Stomach smooth muscle (tissue), 2 donors: ENCODE measurements at regions not wholly inside any gene's neighbourhood (a gene's known extent, or its start where the extent isn't known, plus 50 kb on each side); places are given as distances from the start of the nearest gene placed in this dataset.

ENCODE experiments used
- H3K27ac ChIP-seq: one replicate; pipeline ENCODE4 v1.7.0; 2013; ENCODE audit warnings: mild to moderate bottlenecking, low read length, inconsistent platforms
- H3K27me3 ChIP-seq, 2 donors: one replicate each; pipeline ENCODE4 v1.7.0; 2013; ENCODE audit warnings: low read length in 2 of 2; ENCODE audit not compliant: insufficient read depth in 2 of 2, control insufficient read depth in 1 of 2
- H3K36me3 ChIP-seq, 2 donors: one replicate each; pipeline ENCODE4 v1.7.0; 2013; ENCODE audit warnings: low read length in 2 of 2; ENCODE audit not compliant: control insufficient read depth in 2 of 2, insufficient read depth in 2 of 2
- H3K4me1 ChIP-seq: one replicate; pipeline ENCODE4 v1.7.0; 2013; ENCODE audit warnings: low read length; ENCODE audit not compliant: control insufficient read depth, insufficient read depth
- H3K4me3 ChIP-seq, 2 donors: one replicate each; pipeline ENCODE4 v1.7.0; 2013; ENCODE audit warnings: low read length in 2 of 2
- H3K9ac ChIP-seq, 2 donors: one replicate each; pipeline ENCODE4 v1.7.0; 2013; ENCODE audit warnings: low read length in 2 of 2, mild to moderate bottlenecking in 1 of 2
- H3K9me3 ChIP-seq, 2 donors: one replicate each; pipeline ENCODE4 v1.7.0; 2013; ENCODE audit warnings: low read length in 2 of 2; ENCODE audit not compliant: control insufficient read depth in 2 of 2
- donor health status: healthy.
- donor health status: Pancreatic carcinoma.

GRCh38 chr2:163459986-163460385 lies 275.8 kb downstream of the FIGN start:
- no peaks in the 10 kb centered on the region for H3K36me3 ChIP-seq
- H3K9ac ChIP-seq, result no peak overlapping the region

GRCh38 chr2:163456953-163457743 lies 278.7 kb downstream of the FIGN start:
- H3K27ac ChIP-seq, result no peak overlapping the region

More at GRCh38 chr2:163459986-163460385, 275.8 kb downstream of the FIGN start:
- no peak overlapping the region for H3K4me3 ChIP-seq
- H3K4me1 ChIP-seq, result no peaks in the 10 kb centered on the region
- H3K27ac ChIP-seq, result no peak overlapping the region
- H3K27me3 ChIP-seq, result no peaks in the 10 kb centered on the region
- no peaks in the 10 kb centered on the region for H3K9me3 ChIP-seq

GRCh38 chr2:163455815-163456214 lies 280.0 kb downstream of the FIGN start:
- no peaks in the 10 kb centered on the region for H3K27me3 ChIP-seq
- H3K27ac ChIP-seq, result no peak overlapping the region
- no peaks in the 10 kb centered on the region for H3K9me3 ChIP-seq
- H3K4me3 ChIP-seq, result no peak overlapping the region
- no peaks in the 10 kb centered on the region for H3K36me3 ChIP-seq
- no peaks in the 10 kb centered on the region for H3K4me1 ChIP-seq
- H3K9ac ChIP-seq, result no peak overlapping the region

More at GRCh38 chr2:163456953-163457743, 278.7 kb downstream of the FIGN start:
- H3K9ac ChIP-seq, result no peak overlapping the region
- no peak overlapping the region for H3K4me3 ChIP-seq
- no peaks in the 10 kb centered on the region for H3K9me3 ChIP-seq
- no peaks in the 10 kb centered on the region for H3K36me3 ChIP-seq
- H3K27me3 ChIP-seq, result no peaks in the 10 kb centered on the region
- no peaks in the 10 kb centered on the region for H3K4me1 ChIP-seq

- Histone ChIP-seq H3K27me3 (no peaks in the 10 kb centered on the region), H3K4me3 (no peak overlapping the region), H3K36me3 (no peaks in the 10 kb centered on the region), H3K9me3 (no peaks in the 10 kb centered on the region), H3K27ac (no peak overlapping the region), H3K4me1 (no peaks in the 10 kb centered on the region), H3K9ac (no peak overlapping the region)
Measured at GRCh38 chr2:163453920-163454319, 281.9 kb downstream of the FIGN start.

GRCh38 chr2:163441603-163442002 lies 294.2 kb downstream of the FIGN start:
- Histone ChIP-seq H3K9ac (no peak overlapping the region), H3K27ac (no peak overlapping the region), H3K4me1 (no peaks in the 10 kb centered on the region)

GRCh38 chr2:163436963-163437362 lies 298.8 kb downstream of the FIGN start:
- Histone ChIP-seq H3K27ac (no peak overlapping the region), H3K9me3 (no peaks in the 10 kb centered on the region), H3K36me3 (no peaks in the 10 kb centered on the region), H3K4me1 (no peaks in the 10 kb centered on the region), H3K9ac (no peak overlapping the region), H3K27me3 (no peaks in the 10 kb centered on the region), H3K4me3 (no peak overlapping the region)

More at GRCh38 chr2:163441603-163442002, 294.2 kb downstream of the FIGN start:
- Histone ChIP-seq H3K4me3 (no peak overlapping the region), H3K27me3 (no peaks in the 10 kb centered on the region), H3K9me3 (no peaks in the 10 kb centered on the region), H3K36me3 (no peaks in the 10 kb centered on the region)

- H3K27me3 ChIP-seq, result no peaks in the 10 kb centered on the region
- H3K4me3 ChIP-seq, result no peak overlapping the region
- no peak overlapping the region for H3K27ac ChIP-seq
- H3K9ac ChIP-seq, result no peak overlapping the region
- no peaks in the 10 kb centered on the region for H3K36me3 ChIP-seq
- no peaks in the 10 kb centered on the region for H3K4me1 ChIP-seq
- no peaks in the 10 kb centered on the region for H3K9me3 ChIP-seq
Measured at GRCh38 chr2:163428187-163428586, 307.6 kb downstream of the FIGN start.

- Histone ChIP-seq H3K36me3 (no peaks in the 10 kb centered on the region), H3K4me1 (no peaks in the 10 kb centered on the region), H3K4me3 (no peak overlapping the region), H3K9ac (no peak overlapping the region), H3K27me3 (no peaks in the 10 kb centered on the region), H3K27ac (no peak overlapping the region), H3K9me3 (no peaks in the 10 kb centered on the region)
Measured at GRCh38 chr2:163420604-163421003, 315.2 kb downstream of the FIGN start.

- no peaks in the 10 kb centered on the region for H3K27me3 ChIP-seq
- H3K4me1 ChIP-seq, result no peaks in the 10 kb centered on the region
- no peak overlapping the region for H3K9ac ChIP-seq
- H3K27ac ChIP-seq, result no peak overlapping the region
- H3K4me3 ChIP-seq, result no peak overlapping the region
- no peaks in the 10 kb centered on the region for H3K36me3 ChIP-seq
- no peaks in the 10 kb centered on the region for H3K9me3 ChIP-seq
Measured at GRCh38 chr2:163419000-163419830, 316.6 kb downstream of the FIGN start.

- no peak overlapping the region for H3K27ac ChIP-seq
- H3K9me3 ChIP-seq, result no peaks in the 10 kb centered on the region
- no peak overlapping the region for H3K4me3 ChIP-seq
- no peaks in the 10 kb centered on the region for H3K36me3 ChIP-seq
- H3K4me1 ChIP-seq, result no peaks in the 10 kb centered on the region
- no peak overlapping the region for H3K9ac ChIP-seq
- H3K27me3 ChIP-seq, result no peaks in the 10 kb centered on the region
Measured at GRCh38 chr2:163417596-163418337, 318.0 kb downstream of the FIGN start.
